Suprapubic skin (tissue), 4 donors: ENCODE measurements at regions not wholly inside any gene's neighbourhood (a gene's known extent, or its start where the extent isn't known, plus 50 kb on each side); places are given as distances from the start of the nearest gene placed in this dataset.

Experiments used
- DNase-seq, 2 donors: peaks; one replicate each; pipeline ENCODE4 v3.0.0-alpha.2; 2019; ENCODE audit warnings: low spot score in 2 of 2
- H3K27ac ChIP-seq: fragments of 200-600 bp; sonication (generic); one replicate; pipeline ENCODE4 v1.5.1; 2019
- H3K27me3 ChIP-seq: fragments of 200-600 bp; sonication (generic); one replicate; pipeline ENCODE4 v1.5.1; 2019
- H3K36me3 ChIP-seq: fragments of 200-600 bp; sonication (generic); one replicate; pipeline ENCODE4 v1.5.1; 2019
- H3K4me1 ChIP-seq: fragments of 200-600 bp; sonication (generic); one replicate; pipeline ENCODE4 v1.5.1; 2019
- H3K4me3 ChIP-seq: fragments of 200-600 bp; sonication (generic); one replicate; pipeline ENCODE4 v1.5.1; 2019; ENCODE audit warnings: mild to moderate bottlenecking
- H3K9me3 ChIP-seq: fragments of 200-600 bp; sonication (generic); one replicate; pipeline ENCODE4 v1.5.1; 2019
- EP300 ChIP-seq: sonication (generic); formaldehyde crosslinking; IDR thresholded peaks from one replicate; pipeline ENCODE4 v1.6.1; 2017; ENCODE audit warnings: antibody characterized with exemption
- POLR2A ChIP-seq, 2 donors: fragments of 450-650 bp; IDR thresholded peaks; one replicate each; pipeline ENCODE4 v1.6.1; 2017; ENCODE audit warnings: antibody characterized with exemption in 2 of 2, mild to moderate bottlenecking in 2 of 2, moderate library complexity in 2 of 2
- POLR2AphosphoS5 ChIP-seq, 3 donors: sonication (generic); formaldehyde crosslinking; IDR thresholded peaks; one replicate each; pipeline ENCODE4 v1.6.1; 2017; ENCODE audit warnings: antibody characterized with exemption in 3 of 3
- WGBS: methylation state at CpG from one replicate; pipeline ENCODE4 v1.1.5; 2018; 5-methylcytosine and 5-hydroxymethylcytosine counted together
- TF ChIP-seq, protein P1 (sequence below), 2 donors: fragments of 200-600 bp in 1 of 2; fragments of 450-650 bp in 1 of 2; sonication (generic) in 1 of 2; IDR thresholded peaks; one replicate each; pipeline ENCODE4 v1.5.1; 2016 to 2019; ENCODE audit warnings: antibody characterized with exemption in 2 of 2, mild to moderate bottlenecking in 1 of 2, moderate library complexity in 1 of 2

DNA sequence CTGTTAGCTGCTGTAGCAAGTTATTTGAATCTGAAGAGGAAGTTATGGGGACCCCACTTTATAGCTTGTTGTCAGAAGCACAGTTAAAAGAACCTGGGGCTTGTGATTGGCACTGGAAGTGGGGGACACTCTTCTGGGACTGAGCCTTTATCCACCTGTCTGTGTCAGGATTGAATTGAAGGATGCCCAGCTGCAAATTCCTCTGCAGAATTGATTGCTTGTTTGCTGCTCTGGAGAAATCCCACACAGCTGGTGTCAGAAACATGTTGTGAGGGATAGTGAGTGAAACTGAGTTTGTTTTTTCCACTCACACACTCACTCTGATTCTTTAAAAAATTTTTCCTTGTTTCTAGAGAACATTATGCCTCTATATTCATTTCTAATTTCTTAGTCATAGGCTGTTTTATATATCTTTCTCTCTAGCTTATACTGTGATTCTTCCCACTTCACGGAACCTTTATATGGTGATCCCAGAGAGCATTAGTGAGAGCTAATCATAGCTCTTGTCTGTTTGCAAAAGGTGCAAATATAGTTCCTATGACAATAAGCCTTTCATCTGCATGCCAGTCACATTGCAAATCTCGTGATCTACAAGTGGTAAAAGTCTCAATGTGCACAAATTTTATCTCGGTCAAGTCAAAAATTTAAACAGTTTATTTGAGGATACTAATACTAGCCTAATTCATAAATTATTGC lies 188.5 kb upstream of the EDIL3 start:
- TF ChIP-seq POLR2AphosphoS5 (IDR thresholded peaks at IDR 0.05) = no peak
- TF ChIP-seq POLR2A (IDR thresholded peaks at IDR 0.05) = no peak
- TF ChIP-seq, protein P1, sequence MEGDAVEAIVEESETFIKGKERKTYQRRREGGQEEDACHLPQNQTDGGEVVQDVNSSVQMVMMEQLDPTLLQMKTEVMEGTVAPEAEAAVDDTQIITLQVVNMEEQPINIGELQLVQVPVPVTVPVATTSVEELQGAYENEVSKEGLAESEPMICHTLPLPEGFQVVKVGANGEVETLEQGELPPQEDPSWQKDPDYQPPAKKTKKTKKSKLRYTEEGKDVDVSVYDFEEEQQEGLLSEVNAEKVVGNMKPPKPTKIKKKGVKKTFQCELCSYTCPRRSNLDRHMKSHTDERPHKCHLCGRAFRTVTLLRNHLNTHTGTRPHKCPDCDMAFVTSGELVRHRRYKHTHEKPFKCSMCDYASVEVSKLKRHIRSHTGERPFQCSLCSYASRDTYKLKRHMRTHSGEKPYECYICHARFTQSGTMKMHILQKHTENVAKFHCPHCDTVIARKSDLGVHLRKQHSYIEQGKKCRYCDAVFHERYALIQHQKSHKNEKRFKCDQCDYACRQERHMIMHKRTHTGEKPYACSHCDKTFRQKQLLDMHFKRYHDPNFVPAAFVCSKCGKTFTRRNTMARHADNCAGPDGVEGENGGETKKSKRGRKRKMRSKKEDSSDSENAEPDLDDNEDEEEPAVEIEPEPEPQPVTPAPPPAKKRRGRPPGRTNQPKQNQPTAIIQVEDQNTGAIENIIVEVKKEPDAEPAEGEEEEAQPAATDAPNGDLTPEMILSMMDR (IDR thresholded peaks at IDR 0.05) = no peak
- TF ChIP-seq EP300 = no peak

DNA sequence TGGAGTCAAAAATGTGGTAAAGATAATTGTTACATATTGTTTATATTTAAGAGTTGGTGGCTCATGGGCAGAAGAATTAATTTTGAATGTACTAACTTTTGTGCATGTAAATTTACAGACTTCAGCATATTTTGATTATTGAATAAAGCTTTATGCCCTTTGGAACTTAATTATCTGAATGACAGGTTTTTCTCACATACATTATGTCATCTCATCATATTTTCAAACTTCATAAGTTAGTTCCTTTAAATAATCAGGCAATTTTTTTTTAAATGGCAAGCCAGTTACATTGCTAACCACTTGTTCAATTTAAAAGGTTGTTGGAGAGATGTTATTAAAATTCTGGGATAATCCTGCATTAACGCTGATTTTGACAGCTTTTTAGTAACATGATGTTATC lies 184.6 kb upstream of the EDIL3 start:
- no peak for DNase-seq
- H3K27ac ChIP-seq = no peak overlapping the region
- 86% methylated on average over 1 of the region's 1 CpG for WGBS
- no peaks in the 10 kb centered on the region for H3K9me3 ChIP-seq
- TF ChIP-seq POLR2A (IDR thresholded peaks at IDR 0.05) (no peak), POLR2AphosphoS5 (IDR thresholded peaks at IDR 0.05) (no peak), EP300 (no peak)
- TF ChIP-seq, protein P1 (IDR thresholded peaks at IDR 0.05) = no peak
- peaks cover 8% of the 10 kb centered on the region for H3K4me1 ChIP-seq
- H3K36me3 ChIP-seq = no peaks in the 10 kb centered on the region
- no peak overlapping the region for H3K4me3 ChIP-seq
- H3K27me3 ChIP-seq = no peaks in the 10 kb centered on the region

More for the DNA sequence above, 188.5 kb upstream of the EDIL3 start:
- H3K27ac ChIP-seq = no peak overlapping the region
- no peaks in the 10 kb centered on the region for H3K9me3 ChIP-seq
- no peaks in the 10 kb centered on the region for H3K4me1 ChIP-seq
- WGBS = 92% methylated on average over 3 of the region's 3 CpGs
- H3K27me3 ChIP-seq = no peaks in the 10 kb centered on the region
- no peak overlapping the region for H3K4me3 ChIP-seq
- no peak for DNase-seq
- no peaks in the 10 kb centered on the region for H3K36me3 ChIP-seq

DNA sequence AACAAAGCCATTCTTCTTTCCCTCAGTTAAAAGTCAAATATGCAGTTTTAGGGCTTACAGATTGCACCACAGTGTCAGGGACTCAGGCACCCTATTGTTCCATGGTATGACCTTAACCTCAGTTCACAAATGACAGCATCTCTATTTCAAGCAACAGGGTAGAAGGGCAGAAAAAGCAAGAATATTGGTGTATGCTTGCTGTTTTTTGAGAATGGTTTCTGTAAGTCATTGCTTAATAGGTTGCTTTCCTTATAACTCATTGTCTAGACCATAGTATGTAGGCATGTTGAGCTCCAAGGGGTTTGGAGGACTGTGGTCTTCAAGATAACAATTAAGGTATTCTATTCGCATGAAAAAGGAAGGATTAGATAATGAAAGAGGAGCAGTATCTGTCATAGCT lies 183.5 kb upstream of the EDIL3 start:
- H3K27ac ChIP-seq = no peak overlapping the region
- H3K4me1 ChIP-seq = peaks cover 9% of the 10 kb centered on the region
- no peak overlapping the region for H3K4me3 ChIP-seq
- H3K36me3 ChIP-seq = no peaks in the 10 kb centered on the region
- WGBS = 76% methylated on average over 1 of the region's 1 CpG
- TF ChIP-seq POLR2AphosphoS5 (IDR thresholded peaks at IDR 0.05) = no peak
- TF ChIP-seq POLR2A (IDR thresholded peaks at IDR 0.05) = no peak
- TF ChIP-seq, protein P1 (IDR thresholded peaks at IDR 0.05) = no peak
- no peak for TF ChIP-seq EP300
- H3K9me3 ChIP-seq = no peaks in the 10 kb centered on the region
- no peak for DNase-seq
- H3K27me3 ChIP-seq = no peaks in the 10 kb centered on the region

DNA sequence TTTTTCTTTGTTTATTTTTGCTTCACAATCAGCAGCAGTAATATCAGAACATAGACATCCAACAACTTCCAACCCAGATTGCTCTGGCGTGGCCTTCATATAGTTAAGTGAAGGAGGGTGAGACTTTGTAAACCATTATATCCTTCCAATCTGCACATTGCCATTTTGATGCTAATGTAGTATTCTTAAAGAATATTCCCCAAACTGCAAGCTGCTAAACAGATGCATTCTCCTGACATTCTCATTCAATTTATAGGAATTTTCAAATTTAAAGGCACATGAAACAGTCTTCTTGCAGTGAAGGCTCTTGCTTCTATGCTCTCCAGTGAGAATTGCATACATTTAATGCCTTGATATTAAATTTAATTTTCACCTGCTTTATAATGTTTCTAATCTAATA lies 181.2 kb upstream of the EDIL3 start:
- 90% methylated on average over 1 of the region's 1 CpG for WGBS

More for the DNA sequence above, 181.2 kb upstream of the EDIL3 start:
- DNase-seq = no peak
- H3K36me3 ChIP-seq = no peaks in the 10 kb centered on the region
- no peak overlapping the region for H3K4me3 ChIP-seq
- TF ChIP-seq, protein P1 (IDR thresholded peaks at IDR 0.05) = no peak
- TF ChIP-seq POLR2A (IDR thresholded peaks at IDR 0.05) (no peak), EP300 (no peak), POLR2AphosphoS5 (IDR thresholded peaks at IDR 0.05) (no peak)
- peaks cover 9% of the 10 kb centered on the region for H3K4me1 ChIP-seq
- H3K27ac ChIP-seq = no peak overlapping the region
- no peaks in the 10 kb centered on the region for H3K27me3 ChIP-seq
- H3K9me3 ChIP-seq = no peaks in the 10 kb centered on the region
